ENCODE measurements at regions not wholly inside any gene's neighbourhood (a gene's known extent, or its start where the extent isn't known, plus 50 kb on each side); places are given as distances from the start of the nearest gene placed in this dataset.

GRCh38 chr10:65497837-65498236 lies 1428.0 kb upstream of the LRRTM3 start:
- no peak for ATAC-seq
- no peak overlapping the region for H3K4me3 ChIP-seq

DNA sequence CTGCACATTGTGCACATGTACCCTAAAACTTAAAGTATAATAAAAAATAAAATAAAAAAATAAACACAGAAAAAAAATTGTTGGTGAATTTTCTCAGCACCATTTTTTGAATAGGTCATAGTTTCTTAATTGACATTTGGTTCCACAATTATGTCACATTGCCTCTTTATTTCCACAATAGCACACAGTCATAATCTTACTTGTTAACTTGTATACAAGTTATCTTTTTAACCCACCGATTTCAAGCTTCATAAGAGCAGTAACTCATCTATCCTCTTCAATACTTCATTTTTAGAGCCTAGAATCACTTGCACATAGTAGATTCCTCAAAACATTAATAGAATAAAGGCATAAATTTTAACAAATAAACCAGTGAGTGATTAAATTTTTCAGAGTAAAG lies 1425.1 kb upstream of the LRRTM3 start:
- TF ChIP-seq CTCF (IDR thresholded peaks at IDR 0.05) = no peak

More at GRCh38 chr10:65497837-65498236, 1428.0 kb upstream of the LRRTM3 start:
- no peaks in the 10 kb centered on the region for H3K9me3 ChIP-seq
- TF ChIP-seq CTCF (IDR thresholded peaks at IDR 0.05) = no peak
- H3K4me1 ChIP-seq (ENCODE audit: low read depth) = no peaks in the 10 kb centered on the region
- intact Hi-C loops (cut with DNase I, micrococcal nuclease) = no loop called here
- no peak for DNase-seq
- no peaks in the 10 kb centered on the region for H3K36me3 ChIP-seq (ENCODE audit: low read depth)

GRCh38 chr10:65501259-65501658 lies 1424.6 kb upstream of the LRRTM3 start:
- Histone ChIP-seq H3K36me3 (ENCODE audit: low read depth) (no peaks in the 10 kb centered on the region), H3K9me3 (no peaks in the 10 kb centered on the region), H3K4me1 (ENCODE audit: low read depth) (no peaks in the 10 kb centered on the region), H3K4me3 (no peak overlapping the region)
- intact Hi-C loops (cut with DNase I, micrococcal nuclease) = no loop called here
- ATAC-seq (peak; percentile 25), DNase-seq (no peak)
- TF ChIP-seq CTCF (IDR thresholded peaks at IDR 0.05) = no peak

More for the DNA sequence above, 1425.1 kb upstream of the LRRTM3 start:
- no peak for DNase-seq
- ATAC-seq = no peak
- H3K9me3 ChIP-seq = no peaks in the 10 kb centered on the region
- no peak overlapping the region for H3K4me3 ChIP-seq
- intact Hi-C loops (cut with DNase I, micrococcal nuclease) = no loop called here
- no peaks in the 10 kb centered on the region for H3K4me1 ChIP-seq (ENCODE audit: low read depth)
- H3K36me3 ChIP-seq (ENCODE audit: low read depth) = no peaks in the 10 kb centered on the region

GRCh38 chr10:65518379-65518778 lies 1407.5 kb upstream of the LRRTM3 start:
- Histone ChIP-seq H3K4me1 (ENCODE audit: low read depth) (no peaks in the 10 kb centered on the region), H3K9me3 (no peaks in the 10 kb centered on the region), H3K4me3 (no peak overlapping the region), H3K36me3 (ENCODE audit: low read depth) (no peaks in the 10 kb centered on the region)
- intact Hi-C loops (cut with DNase I, micrococcal nuclease) = no loop called here
- DNase-seq = no peak
- ATAC-seq = no peak
- no peak for TF ChIP-seq CTCF (IDR thresholded peaks at IDR 0.05)

DNA sequence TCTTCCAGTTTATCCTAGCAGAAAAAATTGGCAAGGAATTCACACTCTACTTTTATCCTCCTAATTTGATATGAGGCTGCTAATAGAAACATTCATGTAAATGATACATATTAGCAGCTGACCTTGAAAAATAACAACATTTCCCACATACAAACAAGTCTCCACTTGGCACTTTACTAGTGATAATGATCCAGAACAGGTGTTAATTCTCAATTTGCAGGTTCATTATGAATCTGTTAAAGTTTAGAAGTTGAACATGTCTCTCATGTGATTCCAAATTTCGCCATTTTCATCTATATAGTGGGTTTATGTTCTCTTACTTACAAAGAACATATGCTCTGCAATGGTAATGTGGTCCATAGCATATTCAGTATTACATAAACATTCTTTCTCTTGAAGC lies 1396.8 kb upstream of the LRRTM3 start:
- no peak for DNase-seq
- no peaks in the 10 kb centered on the region for H3K9me3 ChIP-seq
- TF ChIP-seq CTCF (IDR thresholded peaks at IDR 0.05) = no peak
- no peak overlapping the region for H3K4me3 ChIP-seq
- no peaks in the 10 kb centered on the region for H3K36me3 ChIP-seq (ENCODE audit: low read depth)
- ATAC-seq = no peak
- intact Hi-C loops (cut with DNase I, micrococcal nuclease) = no loop called here
- no peaks in the 10 kb centered on the region for H3K4me1 ChIP-seq (ENCODE audit: low read depth)

GRCh38 chr10:65531545-65531944 lies 1394.3 kb upstream of the LRRTM3 start:
- no peak for DNase-seq
- no peaks in the 10 kb centered on the region for H3K4me1 ChIP-seq (ENCODE audit: low read depth)
- no peak for ATAC-seq
- intact Hi-C loops (cut with DNase I, micrococcal nuclease) = no loop called here
- H3K9me3 ChIP-seq = no peaks in the 10 kb centered on the region
- TF ChIP-seq CTCF (IDR thresholded peaks at IDR 0.05) = no peak
- no peaks in the 10 kb centered on the region for H3K36me3 ChIP-seq (ENCODE audit: low read depth)
- no peak overlapping the region for H3K4me3 ChIP-seq
